HG03066 (cell line): ENCODE measurements at regions not wholly inside any gene's neighbourhood (a gene's known extent, or its start where the extent isn't known, plus 50 kb on each side); places are given as distances from the start of the nearest gene placed in this dataset.

Source experiments
- ATAC-seq: cut with Tn5 transposase; IDR thresholded peaks from one replicate; pipeline ENCODE4 v1.9.1; 2021; ENCODE audit warnings: low read depth; ENCODE audit not compliant: unreplicated experiment

DNA sequence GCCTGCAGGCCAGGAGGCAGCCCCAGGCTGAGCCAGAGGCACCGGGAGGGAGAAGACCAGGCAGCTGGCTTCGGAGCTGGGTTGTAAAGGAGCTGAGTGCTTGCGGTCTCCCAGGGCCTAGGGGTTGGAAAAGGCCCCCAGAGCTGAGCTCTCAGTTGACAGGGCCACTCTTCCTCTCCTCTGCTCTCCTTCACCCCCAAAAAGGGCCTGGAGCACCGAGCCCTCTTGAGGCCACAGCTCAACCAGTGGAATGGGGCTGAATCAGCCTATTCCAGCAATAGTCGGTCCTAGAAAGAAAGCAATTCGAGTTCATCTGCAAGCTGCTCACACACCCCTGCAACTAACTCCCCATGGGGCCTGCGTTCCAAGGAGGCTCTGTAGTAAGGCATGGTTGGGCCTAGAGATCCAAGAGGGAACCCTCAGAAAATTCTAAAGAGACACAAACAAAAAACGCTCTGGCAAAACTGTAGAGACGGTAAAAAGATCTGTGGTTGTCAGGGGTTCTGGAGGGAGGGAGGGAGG lies 205.0 kb downstream of the BUD13 start:
- no peak for ATAC-seq

DNA sequence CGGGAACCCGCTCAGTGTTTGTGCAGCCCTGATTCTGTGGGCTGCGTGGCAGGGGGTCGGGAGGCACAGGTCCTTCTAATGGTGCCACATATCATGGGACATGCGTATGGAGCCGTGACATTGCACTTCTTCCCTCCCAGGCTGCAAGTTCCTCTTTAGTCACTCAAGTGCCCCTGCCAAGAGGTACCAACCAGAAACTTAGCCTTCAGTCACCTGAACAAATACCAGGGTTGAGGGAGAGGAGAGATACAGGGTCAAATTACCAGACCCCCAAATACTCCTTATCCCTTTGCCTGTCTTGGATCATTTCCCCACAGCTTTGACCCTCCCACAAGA lies 209.1 kb downstream of the BUD13 start:
- no peak for ATAC-seq

DNA sequence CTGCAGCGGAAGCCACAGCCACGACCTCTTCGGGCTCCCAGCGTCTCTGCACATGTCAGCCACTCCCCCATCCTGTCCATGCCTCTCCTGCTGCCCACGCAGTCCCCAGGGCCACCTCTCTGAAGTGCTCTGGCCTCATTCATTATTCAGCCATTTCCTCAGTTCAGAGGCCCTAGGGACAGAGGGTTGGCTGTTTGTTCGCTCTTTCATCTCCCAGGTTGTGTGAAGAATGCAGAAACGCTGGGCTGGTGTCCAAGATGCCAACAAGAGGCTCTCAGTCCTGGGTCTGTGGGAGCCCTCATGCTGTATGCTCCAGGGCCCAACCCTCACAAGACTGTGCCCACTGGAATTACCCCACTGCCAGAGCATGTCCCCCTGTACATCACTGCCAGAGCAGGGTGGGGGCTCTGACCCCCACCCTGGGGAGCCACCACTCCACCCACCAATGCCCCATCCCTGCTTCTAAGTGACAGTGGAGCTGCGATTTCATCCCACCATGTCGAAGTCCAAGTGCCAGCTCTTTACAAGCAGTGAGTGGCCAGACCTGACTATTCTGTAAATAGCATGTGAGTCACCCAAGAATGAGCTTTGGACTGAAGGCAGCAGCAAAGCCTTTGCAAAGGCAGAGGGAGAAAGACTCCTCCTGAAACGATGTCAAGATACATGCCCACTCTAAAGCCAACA lies 209.6 kb downstream of the BUD13 start:
- no peak for ATAC-seq

DNA sequence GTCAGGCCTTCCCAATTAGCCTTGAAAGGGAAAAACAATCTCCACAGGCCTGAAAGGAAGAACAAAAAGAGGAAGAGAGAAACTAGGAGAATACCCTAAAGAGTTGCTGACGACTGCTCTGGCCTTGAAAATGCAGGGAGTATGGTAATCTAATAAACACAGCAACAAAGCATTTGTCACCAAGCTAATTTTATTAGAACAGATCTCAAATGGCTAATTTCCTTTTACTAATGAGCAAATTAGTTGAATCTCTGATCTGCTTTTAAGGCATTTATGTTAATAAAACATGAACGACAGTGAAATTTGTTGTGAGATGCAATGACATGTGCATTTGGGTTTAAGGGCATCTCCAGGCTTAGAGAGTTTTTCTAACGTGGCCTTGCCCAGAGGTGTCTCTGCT lies 212.2 kb downstream of the BUD13 start:
- no peak for ATAC-seq

DNA sequence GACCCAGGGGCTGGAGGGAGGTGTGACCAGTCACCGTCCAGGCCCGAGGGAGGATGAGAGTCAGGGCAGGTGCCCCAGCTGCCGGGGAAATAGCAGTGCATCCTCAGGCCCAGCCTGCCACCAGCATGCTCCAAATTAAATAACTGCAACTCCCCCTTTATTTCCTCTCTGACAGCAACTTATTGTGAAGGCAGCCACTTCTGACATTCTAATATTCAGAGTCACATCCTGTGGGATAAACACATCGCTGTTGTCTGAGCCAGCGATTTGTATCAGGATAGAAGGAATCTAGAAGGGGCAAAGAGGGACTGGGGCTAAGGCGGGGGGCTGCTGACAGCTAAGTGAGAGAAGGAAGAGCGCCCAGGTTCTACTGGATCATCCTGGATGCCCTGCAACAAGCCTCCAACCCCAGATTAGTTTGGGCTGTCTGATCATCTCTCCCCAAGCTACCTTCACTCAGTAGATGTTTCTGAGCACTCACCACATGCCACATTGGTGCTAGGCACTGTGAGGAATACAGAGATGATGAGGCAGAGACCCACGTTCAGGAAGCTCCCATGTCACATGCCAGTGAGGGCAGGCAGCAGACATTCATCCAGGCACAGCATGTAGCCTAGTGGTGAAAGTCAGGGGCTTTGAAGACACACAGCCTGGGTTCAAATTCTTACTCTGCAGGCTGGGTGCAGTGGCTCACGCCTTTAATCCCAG lies 214.1 kb downstream of the BUD13 start:
- no peak for ATAC-seq

DNA sequence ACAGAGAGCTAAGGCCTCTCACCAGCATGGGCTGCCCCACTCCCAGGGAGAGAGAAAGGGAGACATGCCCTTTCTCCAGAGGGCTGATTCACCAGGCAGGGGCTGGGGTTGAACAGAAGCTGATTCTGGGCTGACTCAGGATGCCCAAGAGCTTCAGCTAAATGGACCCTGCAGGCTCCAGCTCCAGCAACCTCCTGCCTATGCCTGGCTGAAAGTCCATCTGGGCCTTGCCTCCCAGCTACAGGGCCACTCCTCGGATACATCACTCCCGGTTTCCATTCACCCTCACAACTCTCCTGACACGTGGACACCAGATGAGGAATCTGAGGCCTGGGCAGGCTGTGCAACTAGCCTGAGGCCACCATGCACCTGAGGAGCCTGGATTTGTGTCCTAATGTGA lies 215.5 kb downstream of the BUD13 start:
- no peak for ATAC-seq

DNA sequence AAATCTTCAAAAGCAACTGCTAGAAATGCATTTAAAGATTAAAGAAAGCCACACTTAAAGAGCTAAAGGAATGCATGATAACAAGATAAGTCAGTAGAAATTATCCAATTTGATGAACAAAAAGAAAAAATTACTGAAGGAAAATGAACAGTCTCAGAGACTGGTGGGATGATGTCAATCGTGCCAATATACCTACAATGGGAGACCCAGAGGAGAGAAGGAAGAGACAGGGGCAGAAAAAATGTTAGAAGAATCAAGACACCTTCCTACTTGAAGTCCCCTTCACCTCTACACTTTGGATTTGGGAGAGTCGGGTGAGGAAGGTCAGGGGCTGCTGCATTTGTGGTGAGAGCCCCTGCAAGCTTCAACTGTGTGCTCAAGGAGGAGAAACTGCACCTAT lies 216.3 kb downstream of the BUD13 start:
- no peak for ATAC-seq

DNA sequence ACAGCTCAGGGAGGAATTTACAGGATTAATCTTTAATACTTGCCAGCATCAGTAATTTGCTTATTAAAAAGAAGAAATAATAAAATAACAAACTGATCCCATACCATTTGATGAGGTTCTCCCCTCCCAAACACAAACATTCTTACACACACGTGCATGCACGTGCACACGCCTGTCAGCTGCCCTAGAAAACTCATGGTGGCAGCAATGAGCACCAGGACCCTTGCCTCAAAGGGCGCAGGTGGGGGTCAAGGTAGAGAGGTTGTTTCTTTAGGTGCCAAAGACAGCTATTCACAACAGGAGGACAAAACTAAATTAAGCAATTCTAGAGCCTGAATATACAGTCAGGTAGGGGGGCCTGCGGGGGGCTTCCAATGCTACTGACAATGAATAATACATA lies 219.3 kb downstream of the BUD13 start:
- ATAC-seq, result no peak

DNA sequence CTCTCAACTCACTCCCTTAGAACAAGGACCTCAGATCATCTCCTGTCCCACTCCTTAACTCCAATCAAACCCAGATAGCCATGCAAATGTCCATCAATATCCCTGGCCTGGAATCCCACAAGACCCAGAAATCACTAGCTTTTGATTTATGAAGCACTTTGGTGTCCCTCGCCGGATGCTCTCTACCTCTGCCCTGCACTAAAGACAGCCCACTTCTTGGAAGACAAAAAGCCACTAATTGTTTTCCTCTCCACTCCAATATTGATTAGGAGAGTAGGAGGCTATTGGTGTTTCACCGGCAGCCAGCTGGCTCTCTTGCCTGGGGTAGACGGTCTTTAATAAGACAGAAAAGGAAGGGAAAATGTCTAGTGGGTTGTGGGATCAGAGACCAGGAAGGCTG lies 221.2 kb downstream of the BUD13 start:
- no peak for ATAC-seq

DNA sequence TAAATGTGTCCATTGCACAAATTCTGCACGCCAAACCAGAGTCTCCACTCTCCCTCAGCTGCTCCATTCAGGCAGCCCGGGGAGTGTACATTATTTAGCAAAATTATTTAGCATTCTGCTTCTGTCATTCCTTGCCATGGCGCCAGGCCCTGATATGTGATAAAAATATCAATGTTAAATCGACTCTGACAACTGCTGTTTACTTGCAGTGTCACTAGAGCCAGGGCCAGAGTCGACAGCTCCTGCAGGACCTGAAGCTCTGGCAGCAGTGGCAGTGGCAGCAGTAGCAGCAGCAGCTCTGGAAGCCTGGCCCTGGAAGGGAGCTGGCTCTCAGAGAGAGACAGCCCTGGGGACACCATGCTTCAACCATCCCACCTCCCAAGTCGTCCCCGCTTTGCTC lies 224.5 kb downstream of the BUD13 start:
- no peak for ATAC-seq

DNA sequence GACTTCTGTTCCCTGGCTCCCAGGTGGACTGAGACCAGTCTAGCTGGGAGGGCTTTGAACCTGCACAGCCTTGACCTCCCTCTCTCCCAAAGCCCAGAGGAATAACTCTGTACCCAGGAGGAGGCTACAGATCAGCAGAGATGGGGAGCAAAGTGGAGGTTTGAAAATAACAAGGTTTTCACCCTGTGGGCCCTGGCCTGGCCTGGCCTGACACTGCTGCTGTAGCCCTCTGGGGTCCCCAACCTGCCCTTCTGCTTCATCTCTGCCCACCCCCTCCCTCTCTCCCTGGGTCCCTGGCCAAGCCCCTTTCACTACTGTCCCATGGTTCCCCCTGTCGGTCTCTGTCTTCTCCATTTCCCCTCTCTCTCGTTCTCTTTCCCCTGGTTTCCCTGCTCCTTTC lies 225.2 kb downstream of the BUD13 start:
- no peak for ATAC-seq

DNA sequence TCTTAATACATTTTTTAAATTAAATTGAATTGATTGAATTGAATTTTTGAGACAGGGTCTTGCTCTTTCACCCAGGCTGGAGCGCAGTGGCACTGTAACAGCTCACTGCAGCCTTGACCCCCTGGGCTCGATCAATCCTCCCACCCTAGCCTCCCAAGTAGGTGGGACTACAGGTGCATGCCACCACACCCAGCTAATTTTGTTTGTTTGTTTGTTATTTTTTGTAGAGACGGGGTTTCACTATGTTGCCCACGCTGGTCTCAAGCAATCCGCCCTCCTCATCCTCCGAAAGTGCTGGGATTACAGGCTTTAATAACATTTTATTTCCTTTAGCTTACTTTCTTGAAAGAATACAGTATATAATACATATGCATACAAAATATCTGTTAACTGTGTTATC lies 226.9 kb downstream of the BUD13 start:
- ATAC-seq, result no peak

DNA sequence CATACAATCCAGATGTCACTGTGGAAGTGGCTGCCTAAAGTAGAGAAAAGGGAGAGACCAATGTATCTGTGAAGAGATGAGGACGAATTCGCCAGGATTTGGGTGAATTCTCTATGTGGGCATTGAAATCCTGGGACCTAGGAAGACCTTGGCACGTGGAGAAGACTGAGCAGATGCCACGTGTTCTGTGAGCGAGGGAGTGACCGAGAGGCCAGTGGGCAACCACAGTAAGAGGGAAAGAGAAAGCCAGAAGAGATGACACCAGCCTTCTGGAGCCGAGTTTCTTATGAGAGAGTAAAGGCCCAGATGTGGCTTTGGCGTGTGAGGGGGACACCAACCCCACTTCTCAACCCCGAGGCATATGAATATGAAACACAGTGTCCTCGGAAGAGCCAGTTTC lies 228.1 kb downstream of the BUD13 start:
- ATAC-seq, result no peak

DNA sequence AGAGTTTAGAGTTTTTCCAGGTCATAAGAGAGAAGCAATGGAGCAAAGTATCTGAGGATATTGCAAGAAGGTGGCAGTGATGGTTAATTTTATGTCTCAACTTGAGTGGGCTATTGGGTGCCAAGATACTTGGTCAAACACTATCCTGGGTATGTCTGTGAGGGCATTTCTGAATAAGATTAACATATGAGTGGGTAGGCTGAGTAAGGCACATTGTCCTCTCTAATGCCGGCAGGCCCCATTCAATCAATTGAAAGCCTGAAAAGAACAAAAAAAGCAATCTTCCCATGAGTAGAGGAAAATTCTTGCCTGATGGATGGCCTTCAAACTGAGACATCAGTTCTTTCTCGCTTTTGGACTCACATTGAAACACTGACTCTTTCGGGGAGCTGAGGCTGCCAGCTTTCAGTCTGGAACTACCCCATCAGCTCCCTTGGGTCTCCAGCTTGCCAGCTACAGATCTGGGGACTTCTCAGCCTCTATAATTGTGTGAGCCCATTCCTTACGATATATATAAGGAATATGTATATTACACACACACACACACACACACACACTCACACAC lies 228.8 kb downstream of the BUD13 start:
- ATAC-seq, result no peak

DNA sequence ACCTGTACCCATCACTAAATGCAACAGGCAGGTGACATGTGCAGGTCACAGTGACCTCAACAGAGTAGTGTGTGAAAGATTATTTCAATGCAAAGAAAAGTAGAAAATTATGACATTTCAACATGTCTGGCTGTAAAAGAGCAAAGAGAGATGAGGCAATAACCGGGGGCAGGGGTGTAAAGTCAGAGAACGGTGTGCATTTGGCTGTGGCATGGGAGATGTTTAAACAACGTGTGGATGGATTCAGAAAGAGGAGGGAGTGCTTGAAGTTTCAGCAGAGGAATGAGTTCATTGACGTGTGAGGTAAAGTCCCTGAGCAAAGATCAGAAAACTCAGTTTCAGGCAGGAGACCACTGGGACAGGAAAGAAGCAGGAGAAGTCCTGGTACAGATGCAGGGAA lies 229.7 kb downstream of the BUD13 start:
- no peak for ATAC-seq

DNA sequence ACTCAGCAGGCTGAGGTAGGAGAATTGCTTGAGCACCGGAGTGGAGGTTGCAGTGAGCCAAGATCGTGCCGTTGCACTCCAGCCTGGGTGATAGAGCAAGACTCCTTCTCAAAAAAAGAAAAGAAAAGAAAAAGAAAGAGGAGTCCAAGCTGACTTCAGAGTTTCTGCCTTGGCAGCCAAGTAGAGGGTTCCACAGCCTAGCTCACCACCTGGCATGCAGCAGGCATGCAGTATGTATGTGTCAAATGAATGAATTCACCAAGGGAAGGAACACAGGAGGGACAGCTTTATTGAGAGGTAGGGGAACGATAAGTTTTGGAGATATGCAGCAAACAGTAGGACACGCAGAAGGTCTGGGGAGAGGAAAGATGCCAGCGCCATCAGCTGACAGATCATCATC lies 230.4 kb downstream of the BUD13 start:
- no peak for ATAC-seq

DNA sequence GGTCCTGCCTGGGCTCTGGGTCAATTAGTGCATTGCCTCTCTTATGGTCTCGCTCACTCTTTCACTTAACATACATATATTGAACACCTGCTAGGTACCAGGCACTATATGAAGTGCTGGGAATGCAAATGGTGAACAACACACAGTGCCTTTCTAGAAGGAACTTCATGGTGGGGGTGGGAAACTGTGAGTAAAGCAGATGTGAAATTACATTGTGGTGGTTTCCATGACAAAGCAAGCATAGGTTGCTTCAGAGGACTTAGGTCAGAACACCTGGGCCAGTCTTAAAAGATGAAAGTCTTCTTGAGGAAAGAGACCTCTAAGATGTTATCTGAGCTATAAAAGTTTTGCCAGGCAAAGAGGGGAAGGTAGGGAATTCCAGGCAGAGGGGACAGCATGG lies 231.3 kb downstream of the BUD13 start:
- no peak for ATAC-seq

DNA sequence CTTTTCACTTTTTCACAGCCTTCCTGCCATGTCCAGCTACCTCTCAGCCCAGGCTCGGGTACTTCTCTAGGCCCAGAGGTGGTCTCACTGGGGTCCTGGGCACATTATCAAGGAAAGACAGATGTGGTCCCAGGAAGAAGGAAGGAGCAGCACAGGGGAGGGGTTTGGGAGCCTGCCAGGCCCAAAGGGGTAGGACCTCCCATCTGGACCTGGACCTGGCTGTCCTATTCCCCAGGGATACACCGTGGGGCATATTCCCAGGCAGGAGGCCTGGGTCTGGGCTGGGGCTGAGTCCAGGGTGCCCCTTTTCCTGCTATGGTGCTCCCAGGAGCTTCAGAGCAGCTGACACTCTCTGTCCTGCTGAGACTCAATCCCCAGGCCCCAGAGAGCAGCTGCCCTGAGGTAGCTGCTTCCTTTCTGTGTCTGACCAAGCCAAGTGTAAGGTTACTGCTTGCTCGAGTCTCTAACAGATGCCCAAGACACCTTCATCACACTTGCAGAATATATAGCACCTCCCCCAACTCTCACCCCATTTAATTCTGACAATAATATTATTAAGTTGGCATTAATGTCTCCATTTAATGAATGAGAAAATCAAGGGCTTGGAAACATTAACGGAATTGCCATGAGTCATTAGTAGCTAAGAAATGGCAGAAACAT lies 232.0 kb downstream of the BUD13 start:
- ATAC-seq, result no peak

DNA sequence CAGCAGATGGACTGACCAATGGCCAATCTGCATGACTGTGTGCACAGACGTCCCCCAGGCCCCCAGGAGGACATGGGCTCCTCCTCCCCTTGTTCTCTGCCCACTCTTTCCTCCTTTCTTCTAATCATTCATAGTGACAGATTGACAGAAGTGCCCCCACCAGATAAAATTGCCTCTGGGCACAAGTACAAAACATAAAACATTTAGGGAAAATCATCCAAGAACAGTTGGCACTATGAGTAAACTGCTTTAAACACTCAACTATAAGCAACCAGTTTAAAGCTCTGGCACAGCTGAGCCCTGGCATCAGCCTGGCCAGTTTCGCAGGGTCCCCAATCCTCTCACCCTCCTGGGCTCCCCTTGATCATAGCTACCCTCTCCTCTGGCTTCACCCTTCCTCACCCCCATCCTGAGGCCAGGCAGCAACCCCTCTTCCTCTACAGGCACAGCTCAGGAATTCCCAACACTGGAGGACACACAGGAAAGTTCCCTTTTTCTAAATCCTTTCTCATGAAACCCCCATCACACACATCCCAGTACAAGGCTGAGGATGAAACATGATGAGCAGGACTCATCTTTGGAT lies 232.9 kb downstream of the BUD13 start:
- no peak for ATAC-seq

DNA sequence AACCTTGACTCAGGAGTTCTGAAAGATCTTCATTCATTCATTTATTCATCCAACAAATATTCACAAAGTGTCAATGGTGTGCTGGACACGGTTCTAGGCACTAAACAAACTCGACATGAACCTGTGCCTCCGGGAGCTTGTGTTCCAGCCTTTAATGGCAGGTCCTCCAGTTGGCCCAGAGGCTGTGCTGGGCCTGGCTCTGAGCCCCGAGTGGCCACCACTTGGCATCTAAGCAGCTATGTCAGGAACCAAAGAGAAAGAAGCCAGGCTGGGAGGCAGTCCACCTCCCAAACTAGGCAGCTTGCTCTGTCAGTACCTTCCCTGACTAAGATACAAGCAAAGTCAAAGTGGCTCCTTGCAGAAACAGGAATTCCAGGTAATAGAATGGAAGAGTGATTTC lies 233.6 kb downstream of the BUD13 start:
- ATAC-seq, result no peak

DNA sequence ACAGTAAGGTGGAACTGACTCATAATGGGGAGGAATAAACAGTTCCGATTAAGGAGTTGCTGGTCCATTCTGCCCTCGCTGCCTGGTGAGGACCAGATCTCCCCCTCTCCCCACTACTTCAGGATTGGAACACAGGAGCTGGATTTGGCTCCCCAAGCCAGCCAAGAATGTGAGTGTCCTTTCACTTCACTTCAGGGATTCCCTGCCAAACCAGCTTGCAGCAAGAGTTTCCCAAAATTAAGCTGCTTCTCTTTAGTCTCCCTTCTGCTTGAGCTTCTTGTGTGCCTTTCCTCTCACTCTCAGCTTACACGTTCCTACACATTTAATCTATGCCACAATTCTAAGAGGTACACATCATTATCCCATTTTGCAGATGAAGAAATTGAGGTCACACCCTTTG lies 234.1 kb downstream of the BUD13 start:
- ATAC-seq, result no peak
